ENCODE measurements at regions not wholly inside any gene's neighbourhood (a gene's known extent, or its start where the extent isn't known, plus 50 kb on each side); places are given as distances from the start of the nearest gene placed in this dataset.
"Not testable (repeated sequence)": the region's sequence is repeated elsewhere in the genome, so short reads cannot be mapped to it uniquely, and the experiment has no call there.

DNA sequence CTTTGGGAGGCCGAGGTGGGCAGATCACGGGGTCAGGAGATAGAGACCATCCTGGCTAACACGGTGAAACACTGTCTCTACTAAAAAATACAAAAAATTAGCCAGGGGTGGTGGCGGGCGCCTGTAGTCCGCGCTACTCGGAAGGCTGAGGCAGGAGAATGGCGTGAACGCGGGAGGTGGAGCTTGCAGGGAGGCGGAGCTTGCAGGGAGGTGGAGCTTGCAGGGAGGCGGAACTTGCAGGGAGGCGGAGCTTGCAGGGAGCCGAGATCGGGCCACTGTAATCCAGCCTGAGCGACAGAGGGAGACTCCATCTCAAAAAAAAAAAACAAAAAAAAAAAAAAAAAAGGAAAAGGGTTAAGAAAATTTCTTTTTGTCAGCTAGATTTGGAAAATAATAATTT is 842.8 kb upstream of the COBL start:
- not testable (repeated sequence) for DNase-seq (ENCODE audit: low read depth, low spot score)

DNA sequence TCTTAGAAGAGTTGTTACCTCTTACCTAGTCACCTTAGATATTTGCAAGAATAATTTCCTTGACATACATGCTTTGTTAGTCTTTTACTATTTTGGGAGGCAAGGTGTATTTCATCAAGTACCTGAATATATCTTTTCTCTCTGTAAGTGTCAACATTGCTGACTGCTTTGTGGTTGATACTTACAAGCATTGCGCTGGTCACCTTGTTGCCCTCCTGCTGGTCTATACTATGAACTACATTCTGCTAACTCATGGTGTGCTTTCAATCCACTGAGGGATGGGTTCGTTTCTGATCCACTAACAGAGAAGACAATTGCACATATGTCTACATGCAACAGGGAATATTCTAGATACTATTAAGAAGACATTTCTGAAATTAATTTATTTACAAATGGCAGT is 837.8 kb upstream of the COBL start:
- no peak for DNase-seq (ENCODE audit: low read depth, low spot score)

DNA sequence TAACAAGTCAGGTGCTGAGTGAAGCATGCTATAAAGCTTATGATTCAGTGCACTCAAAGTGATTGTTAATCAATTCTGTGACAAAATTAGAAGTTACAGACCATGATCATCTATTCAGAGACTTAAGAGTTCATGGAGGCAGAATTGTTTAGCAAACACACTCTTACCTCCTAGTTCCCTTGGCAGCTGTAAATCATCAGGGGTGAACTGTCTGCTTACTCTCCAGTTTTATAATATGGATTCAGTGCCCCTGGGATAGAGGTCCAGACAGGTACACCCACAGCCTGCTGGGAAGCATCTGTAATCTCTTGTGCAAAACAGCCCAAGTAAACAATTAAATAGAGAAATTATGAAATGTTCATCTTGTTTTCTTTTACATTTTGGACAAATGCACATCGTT is 835.0 kb upstream of the COBL start:
- DNase-seq (ENCODE audit: low read depth, low spot score): no peak

DNA sequence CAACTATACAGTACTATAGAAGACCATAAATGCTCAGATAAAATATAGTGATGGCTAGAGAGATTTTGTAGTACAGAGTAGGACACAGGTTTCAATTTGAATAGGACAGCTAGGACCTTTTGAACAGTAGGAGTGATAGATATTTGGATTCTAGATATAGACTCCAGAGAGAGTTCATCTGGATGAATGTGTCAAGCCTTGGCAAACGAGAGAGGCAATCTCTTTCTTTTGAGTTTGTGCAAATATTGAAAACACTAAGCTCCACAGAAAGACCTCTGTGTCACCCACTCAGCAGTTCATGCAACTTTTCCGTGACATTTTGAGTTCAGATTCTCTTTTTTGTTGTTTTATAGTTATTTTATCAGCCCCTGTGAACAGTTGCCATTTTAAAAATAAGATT is 834.3 kb upstream of the COBL start:
- no peak for DNase-seq (ENCODE audit: low read depth, low spot score)

DNA sequence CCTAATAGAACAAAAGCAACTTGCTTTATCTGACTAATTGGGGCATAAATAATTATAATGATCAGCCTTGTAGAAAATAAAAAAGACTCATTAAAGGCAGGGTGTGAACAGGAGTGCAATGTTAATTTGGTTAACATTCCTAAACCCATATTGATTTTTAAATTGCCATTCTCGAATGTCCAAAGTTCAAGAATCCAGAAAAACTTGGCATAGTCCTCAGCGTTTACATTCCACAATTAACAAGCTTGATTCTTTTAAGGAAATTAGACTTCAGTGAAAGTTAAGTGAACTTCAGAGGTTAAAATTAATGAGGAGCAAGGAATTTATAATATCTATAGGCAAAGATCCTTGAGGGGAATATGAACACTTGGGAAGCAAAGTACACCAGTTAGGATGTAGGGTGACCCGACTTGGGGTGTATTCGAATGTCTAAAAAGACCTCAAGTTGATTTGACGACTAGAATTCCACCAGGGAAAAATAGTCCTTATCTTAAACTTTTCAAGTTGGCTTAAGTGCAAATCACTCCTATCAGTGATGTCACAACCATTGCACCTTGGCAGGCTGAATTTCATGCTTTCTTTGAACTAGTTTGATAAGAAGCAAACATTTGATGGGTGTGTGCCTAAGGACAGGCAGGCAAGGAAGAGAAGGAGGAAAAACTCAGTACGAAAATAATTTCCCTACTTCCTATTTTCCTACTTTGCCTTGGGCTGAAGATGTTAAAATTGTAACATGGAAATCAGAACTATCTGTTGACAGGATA is 830.4 kb upstream of the COBL start:
- no peak for DNase-seq (ENCODE audit: low read depth, low spot score)

DNA sequence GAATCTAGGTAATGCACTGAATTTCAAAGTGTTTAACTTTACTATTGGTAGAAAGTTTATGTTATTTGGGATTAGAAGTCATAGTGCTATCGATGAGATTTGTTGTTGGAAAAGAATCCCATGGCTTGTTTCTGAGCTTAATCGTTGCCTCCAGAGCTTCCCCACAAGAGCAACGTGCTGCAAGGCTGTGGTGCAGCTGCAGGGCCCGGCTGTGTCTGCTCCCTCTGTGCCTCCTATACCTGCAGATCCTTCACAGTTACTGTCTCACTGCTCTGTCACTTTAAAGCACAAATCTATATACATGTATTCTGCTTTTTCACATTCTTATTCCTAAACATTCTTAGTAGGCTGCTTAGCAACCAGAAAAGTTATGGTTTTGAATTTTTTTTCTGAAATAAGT is 826.6 kb upstream of the COBL start:
- DNase-seq (ENCODE audit: low read depth, low spot score): no peak

DNA sequence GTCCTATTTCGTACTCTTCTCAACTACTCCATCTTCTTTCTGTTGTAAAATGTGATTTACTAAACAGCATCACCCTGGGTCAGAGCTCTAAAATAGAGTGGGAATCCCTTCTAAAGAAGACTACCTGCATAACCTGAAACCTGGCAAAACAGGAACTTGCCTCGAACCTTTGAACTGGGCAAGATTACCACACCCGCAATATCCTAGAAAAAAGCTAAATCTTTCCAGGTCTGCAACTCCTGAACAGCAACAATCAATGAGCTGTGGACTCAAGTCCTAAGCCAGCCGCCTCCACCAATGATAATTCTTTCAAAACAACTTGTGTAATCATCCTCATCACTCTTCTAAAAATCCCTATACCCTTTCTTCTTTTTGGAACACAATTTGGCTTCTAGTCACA is 824.2 kb upstream of the COBL start:
- no peak for DNase-seq (ENCODE audit: low read depth, low spot score)

DNA sequence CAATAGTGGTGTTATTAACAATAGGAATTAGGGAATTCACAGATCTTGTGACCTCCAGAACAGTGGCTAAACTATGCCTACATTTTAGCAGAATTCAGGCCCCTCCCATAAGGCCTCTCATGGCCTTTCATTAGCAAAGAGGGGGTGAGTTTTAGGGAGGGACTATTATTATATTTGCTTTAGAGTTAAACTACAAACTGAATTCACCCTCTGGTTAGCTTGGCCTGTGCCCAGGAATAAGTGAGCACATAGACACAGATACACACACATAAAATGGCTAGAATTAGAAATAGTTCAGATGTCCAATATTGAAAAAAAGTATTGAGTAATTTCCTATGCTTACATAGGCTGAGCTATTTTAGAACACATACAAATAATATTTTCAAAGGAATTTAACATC is 818.8 kb upstream of the COBL start:
- DNase-seq (ENCODE audit: low read depth, low spot score): no peak

DNA sequence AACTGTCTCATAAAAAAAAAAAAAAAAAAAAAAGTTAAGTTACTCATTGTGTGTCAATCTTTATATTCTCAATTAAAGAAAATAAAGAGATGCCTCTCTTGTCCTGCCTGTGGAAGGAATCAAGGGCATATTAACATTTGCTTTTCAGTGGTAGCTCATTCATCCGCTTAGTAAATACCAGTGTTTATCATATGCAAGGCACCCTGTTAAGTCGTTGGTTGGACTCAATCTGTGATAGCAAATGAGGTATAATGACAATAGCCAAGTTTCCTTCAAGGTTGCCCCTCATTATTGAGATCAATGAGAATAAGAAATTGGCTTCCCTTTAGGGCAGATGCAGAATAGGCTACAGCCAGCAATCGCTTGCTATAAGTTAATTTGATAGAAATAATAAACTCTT is 812.7 kb upstream of the COBL start:
- no peak for DNase-seq (ENCODE audit: low read depth, low spot score)

DNA sequence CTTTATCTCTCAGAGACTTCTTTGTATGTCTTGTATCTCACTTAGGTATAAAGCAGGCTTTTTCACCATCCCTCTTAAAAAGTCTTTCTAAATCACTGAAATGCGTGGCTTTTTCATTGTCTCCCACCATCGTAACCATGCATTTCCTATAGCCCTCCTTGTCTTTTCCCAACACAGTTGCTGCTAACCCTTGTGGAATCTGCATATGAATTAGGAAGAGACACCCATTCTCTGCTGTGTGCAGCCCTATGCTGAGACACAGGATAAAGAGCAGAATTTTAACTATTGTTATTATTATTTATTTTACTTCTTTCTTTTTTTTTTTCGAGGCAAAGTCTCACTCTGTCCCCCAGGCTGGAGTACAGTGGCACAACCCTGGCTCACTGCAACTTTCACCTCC is 804.3 kb upstream of the COBL start:
- no peak for DNase-seq (ENCODE audit: low read depth, low spot score)

DNA sequence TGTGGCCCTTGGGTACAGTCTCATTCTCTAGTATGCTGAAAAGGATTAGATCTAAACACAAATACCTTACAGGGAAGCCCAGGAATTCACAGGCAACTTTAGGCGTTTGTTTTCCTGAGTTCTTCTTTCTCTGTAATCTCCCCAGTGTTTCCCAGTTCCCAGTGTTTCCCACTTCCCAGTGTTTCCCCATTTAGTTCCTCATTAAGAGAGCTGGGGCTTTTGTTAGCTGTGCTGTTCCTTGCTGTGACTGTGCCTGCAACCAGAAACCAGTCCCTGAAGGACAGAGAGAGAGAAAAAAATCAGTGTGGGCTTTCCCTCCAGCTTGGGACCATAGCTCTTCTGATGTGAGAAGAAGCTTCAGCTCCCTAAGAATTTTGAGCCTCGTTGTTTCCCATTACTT is 802.9 kb upstream of the COBL start:
- no peak for DNase-seq (ENCODE audit: low read depth, low spot score)

DNA sequence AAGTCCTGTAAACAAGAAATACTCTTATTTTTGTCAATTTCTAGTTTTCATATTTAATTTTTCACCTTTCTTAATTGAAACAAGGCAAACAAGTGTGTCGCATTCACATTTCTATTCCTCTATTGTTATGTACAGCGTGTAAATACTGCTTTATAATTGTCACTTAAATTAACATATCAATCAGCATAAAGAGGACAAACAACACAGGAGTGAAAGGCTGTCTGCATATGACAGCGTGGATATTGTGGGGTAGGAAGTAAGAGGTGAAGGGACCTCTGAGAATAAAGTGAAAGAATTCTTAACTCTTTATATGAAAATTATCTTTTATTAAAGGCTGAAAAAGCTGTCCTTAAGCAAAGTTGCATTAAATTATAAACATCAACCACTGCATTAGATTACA is 797.9 kb upstream of the COBL start:
- no peak for DNase-seq (ENCODE audit: low read depth, low spot score)

DNA sequence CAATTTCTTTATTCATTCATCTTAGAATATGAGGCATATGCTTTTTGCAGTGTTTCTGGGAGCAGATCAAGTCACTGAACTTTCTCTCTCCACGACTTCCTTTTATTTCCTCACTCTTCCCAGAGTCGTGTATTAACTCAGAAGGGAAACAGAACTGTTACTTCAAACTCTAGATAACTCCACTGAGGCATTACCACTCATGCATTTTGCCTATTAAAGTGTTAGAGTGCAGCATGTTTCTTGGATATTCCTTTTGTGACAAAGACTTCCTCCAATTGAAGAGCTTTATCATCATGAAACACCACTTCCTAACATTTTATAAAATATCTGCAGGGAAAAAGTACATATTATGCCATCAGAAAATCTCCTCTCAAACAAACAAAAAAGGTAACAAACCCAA is 797.4 kb upstream of the COBL start:
- peak; percentile 22 for DNase-seq (ENCODE audit: low read depth, low spot score)

DNA sequence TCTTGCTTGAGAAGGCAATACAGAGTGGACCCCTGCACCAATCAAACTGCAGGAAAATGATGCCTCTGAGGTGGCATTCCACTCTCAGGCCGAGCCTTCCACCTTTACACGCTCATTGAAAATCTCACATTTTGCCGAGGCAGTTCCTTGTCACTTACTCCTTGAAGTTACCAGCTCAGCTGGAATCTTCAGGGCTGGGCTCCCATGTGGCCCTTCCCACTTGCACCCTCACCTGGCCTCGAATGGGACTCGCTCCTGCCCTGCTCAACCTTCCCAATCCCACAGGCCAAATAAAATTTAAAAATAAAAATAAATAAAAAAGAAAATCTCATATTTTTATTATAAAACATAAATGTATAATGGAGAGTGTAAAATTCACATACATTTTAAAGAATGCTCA is 790.7 kb upstream of the COBL start:
- DNase-seq (ENCODE audit: low read depth, low spot score): no peak

DNA sequence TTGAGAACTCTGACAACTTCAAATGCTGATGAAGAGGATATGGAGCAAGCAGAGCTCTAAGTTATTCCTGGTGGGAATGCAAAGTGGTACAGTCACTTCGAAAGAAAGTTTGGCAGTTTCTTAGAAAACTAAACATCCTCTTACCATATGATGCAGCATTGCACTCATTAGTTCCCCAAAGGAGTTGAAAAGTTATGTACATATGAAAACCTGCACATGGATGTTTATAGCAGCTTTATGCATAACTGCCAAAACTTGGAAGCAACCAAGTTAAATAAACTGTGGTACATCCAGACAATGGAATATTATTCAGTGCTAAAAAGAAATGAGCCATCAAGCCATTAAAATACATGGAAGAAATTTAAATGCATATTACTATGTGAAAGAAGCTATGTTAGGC is 779.3 kb upstream of the COBL start:
- DNase-seq (ENCODE audit: low read depth, low spot score): no peak

DNA sequence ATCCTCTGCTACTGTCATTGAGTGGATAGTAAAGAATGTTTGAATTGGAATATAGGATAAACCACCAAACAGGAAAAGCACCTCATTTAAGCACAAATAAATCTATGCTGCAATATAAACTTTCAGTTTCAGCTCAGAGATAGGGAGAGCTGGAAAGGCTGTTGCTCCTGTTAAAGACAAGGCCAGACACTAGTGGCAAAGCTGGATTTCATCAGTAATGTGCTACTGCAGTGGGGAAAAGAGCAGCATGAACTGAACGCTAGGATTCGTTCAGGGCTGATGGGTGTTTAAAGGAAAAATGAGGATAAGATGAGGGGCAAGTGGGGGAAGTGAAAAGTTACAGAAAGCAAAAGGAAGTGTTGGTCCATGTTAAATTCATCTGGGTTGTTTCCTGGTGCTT is 775.4 kb upstream of the COBL start:
- no peak for DNase-seq (ENCODE audit: low read depth, low spot score)

DNA sequence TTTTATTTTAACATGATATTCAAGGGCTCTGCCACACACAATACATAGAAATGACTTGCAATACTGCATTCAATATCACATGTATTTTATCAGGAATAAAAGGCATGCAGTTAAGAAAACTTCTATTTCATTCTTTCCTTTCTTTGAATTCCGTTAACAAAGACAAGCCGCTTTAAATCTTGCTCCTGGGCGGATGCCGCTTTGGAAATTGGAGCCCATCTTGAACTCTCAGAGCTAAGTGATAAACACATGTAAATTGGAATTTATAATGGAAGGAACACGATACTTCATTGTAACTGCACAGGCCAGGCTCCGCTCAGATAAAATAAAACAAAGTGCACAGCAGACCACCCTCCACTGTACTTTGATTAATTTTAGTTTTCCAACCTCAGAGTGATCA is 774.5 kb upstream of the COBL start:
- no peak for DNase-seq (ENCODE audit: low read depth, low spot score)

DNA sequence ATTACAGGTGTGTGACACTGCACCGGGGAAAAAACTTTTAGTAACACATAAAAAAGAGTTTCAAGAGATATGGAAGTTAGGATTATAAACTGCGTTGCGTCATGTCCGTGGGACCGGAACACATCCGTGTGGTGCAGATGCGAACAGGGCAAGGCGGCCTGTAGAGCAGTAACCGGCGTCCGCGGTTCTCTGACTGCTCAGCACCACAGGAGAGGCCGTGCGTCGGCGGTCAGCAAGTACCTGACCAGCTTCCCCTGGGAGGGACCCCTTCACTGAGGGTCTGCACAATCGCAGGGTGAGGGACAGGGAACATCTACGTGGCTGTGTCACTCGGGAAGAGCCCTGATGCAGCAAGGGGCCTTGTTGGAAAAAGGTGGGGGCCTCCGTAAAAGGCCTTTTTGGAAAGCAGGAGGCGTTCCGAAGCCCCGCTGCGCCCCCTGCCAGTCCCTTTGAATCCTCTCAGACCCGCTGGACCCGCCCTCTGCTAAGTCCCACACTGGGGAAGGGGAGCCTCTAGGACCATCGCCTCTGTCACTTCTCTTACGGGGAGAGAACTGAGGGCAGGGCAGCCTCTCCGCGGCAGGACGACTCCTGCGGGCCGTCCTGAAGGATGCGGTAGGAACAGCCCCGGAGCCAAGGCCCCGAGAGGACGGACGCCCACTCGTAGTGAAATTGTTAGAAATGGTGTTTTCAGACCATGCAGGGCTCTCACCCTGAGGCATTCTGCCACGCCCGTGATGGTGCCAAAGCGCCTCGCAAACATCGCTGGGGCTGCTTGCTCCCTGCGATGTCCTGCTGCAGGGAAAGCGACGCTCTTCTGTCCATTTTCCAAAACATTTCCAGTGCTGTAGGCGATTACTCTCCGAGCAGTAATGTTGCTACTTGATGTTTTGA is 771.6 kb upstream of the COBL start:
- DNase-seq (ENCODE audit: low read depth, low spot score): no peak

DNA sequence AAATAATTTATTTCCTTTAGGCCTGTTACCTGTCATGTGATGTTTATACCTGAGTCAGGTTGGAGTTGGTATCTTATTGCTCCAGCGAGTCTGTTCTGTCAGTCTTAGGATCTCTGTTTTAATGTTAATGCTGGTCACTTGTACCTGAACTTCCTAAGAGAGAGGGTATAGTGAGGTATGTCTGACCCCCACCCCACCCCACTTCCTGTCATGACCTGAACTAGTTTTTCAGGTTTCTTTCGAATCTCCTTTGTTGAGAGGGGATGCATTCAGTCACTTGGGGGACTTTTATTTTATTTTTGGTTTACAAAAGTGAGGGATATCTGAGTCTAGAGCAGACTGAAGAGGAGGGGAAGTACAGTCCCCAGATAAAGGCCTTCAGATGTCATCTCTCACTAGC is 769.0 kb upstream of the COBL start:
- DNase-seq (ENCODE audit: low read depth, low spot score): no peak

DNA sequence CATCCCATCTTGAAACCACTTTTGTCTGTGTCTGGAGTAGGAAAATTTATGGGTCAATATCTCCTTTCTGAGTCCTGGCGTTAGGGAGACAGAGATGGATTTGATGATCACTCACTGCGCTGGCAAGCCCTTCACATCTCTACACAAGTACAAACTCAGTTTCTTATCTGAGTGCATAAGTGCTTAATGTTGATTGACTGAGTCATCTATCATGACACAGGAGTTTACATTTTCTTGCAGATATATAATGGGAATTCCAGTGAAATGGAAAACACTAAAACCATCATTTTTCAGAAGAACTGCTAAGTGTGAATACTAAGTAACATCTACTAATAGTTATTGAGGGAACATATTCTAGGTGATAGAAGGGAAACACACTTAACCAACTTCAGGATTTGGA is 763.9 kb upstream of the COBL start:
- DNase-seq (ENCODE audit: low read depth, low spot score): no peak

DNA sequence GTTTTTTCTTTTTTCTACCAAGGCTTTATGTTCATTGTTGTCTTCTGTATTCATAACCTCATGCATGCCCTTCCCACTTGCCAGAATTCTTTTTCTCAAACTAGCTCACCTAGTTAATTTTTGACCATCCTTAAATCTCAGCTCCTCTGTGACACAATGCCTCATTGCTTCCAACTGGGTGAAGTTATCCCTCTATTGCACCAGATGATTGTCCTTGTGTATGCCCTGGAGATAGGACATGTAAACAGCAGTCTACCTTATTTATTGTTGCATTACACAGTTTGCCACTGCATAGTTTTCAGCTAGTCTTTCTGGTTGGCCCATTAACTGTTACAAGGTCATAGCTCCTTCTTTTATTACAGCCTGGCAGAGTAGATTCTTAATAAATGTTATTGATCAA is 763.1 kb upstream of the COBL start:
- DNase-seq (ENCODE audit: low read depth, low spot score): no peak

DNA sequence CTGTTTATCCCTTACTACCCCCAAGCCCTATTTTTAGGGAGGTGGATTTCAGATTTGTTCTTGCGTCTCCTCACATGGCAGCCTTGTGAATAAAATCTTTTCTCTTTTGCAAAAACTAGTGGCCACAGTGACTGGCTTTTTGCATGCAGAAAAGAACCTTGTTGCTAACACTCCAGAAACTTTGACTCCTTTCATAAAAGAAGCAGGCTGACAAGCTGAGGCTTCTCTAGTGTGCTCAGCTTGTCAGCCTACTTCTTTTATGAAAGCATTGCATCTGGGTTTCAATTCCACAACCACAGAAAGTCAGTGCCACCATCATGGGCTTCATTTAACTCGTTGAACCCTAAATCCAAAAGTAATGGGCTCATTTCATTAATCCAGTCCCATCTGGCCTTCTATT is 761.0 kb upstream of the COBL start:
- DNase-seq (ENCODE audit: low read depth, low spot score): no peak

DNA sequence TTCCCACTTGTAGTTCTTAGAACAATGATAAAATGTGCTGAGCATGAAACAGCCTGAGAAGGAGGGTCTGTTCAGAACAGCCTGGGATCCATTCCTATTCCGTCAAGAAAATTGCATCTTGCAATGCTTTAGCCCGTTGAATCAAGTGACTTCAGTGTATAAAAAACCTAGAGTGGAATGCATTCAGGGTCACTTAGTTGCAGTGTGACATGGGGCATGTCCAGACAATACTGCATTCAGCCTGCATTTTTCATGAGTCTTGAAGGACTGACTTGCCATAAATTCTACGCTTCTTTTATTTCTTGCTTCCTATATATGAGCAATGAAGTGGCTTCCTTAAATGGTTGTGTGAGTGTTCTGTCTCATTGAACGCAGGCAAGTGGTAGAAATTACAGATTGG is 758.3 kb upstream of the COBL start:
- DNase-seq (ENCODE audit: low read depth, low spot score): no peak
